Fibroblast of pulmonary artery (primary cell): ENCODE measurements at regions not wholly inside any gene's neighbourhood (a gene's known extent, or its start where the extent isn't known, plus 50 kb on each side); places are given as distances from the start of the nearest gene placed in this dataset.

Experiments
- DNase-seq: peaks from one replicate; pipeline ENCODE4 v3.0.0-alpha.2; 2010; ENCODE audit warnings: low read depth
- H3K4me3 ChIP-seq: replicated peaks from 2 replicates; pipeline ENCODE4 v1.5.1; 2011; ENCODE audit warnings: low read depth, mild to moderate bottlenecking, control low read depth, low read length, moderate library complexity
- TF ChIP-seq, protein P1 (sequence below): IDR thresholded peaks from 2 replicates; pipeline ENCODE4 v1.5.1; 2011; ENCODE audit warnings: mild to moderate bottlenecking, control low read depth, low read length, inconsistent platforms; ENCODE audit errors: missing control alignments

DNA sequence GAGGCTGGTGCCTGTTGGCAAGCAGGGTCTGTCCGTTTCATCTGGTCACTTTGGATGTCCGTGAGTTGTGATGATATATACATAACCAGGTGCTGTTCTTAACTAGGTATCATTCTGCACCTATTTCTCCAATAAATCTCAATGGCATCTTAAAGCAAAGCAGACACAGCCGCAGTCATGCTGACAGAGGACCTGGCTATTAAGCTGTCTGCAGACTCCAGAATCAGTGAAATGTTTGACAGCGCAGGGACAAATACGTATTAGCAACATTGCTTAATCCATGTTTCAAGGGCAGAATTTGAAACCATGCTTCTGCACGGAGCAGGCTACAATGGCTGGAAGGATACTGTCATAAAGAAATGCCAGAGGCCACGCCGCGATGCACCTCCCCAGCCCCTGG lies 414.6 kb downstream of the ZNF516 start:
- DNase-seq: no peak
- H3K4me3 ChIP-seq: no peak overlapping the region
- TF ChIP-seq, protein P1, sequence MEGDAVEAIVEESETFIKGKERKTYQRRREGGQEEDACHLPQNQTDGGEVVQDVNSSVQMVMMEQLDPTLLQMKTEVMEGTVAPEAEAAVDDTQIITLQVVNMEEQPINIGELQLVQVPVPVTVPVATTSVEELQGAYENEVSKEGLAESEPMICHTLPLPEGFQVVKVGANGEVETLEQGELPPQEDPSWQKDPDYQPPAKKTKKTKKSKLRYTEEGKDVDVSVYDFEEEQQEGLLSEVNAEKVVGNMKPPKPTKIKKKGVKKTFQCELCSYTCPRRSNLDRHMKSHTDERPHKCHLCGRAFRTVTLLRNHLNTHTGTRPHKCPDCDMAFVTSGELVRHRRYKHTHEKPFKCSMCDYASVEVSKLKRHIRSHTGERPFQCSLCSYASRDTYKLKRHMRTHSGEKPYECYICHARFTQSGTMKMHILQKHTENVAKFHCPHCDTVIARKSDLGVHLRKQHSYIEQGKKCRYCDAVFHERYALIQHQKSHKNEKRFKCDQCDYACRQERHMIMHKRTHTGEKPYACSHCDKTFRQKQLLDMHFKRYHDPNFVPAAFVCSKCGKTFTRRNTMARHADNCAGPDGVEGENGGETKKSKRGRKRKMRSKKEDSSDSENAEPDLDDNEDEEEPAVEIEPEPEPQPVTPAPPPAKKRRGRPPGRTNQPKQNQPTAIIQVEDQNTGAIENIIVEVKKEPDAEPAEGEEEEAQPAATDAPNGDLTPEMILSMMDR: no peak

DNA sequence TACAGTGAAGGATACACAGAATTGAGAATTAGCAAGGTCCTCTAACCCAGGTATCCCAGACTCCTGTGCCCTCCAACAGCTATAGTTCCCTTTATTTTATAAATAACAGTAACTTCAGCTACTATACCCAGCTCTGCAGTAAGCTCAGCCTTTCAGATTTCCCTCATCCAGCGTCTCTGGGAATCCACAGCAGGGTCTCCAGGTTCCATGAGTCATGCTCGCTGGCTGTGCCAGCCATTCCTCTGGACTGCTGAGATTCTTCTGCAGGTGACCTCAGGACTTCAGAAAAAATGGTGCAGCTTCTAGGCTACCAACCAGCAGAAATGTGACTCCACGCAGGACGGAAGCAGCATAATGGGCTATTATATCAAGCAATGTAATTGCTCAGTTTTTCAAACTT lies 419.3 kb downstream of the ZNF516 start:
- DNase-seq: no peak
- no peak overlapping the region for H3K4me3 ChIP-seq
- TF ChIP-seq, protein P1: no peak

DNA sequence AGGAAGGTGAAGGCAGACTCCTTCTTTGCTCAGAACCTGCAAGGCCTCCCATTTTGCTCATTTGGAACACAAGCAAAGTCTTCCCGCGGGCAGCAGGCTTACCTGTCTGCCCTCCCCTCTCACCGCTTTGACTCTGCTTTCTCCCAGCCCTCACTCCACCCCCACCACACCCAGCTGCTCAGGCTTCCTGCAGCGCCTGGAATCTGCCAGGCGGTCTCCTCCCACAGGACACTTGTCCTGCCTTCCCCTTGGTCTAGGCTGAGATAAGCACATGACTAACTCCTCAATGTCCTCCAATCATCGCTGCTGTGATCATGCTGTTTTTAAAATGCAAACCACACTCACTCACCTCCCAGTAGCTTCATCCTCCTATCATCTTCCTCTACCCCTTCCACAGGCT lies 430.0 kb downstream of the ZNF516 start:
- TF ChIP-seq, protein P1: no peak
- no peak overlapping the region for H3K4me3 ChIP-seq
- DNase-seq: no peak

DNA sequence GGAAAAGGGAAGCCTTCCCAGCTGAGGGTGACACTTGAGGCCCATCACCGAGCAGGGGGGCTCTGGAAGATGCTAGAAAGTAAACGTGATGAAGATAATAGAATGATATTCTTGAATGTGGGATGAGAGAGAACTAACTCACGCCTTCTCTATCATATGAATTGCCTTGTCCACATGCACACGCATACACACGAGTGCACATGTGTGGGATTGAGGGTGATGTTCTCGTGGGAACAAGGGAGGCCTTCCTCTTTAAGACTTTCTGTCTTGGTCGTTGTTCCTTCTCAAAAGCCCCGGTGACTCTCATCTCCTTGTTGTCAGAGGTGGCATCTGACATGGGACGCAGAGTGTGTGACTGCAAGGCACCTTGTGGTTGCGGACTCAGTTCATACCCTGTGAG lies 436.9 kb downstream of the ZNF516 start:
- TF ChIP-seq, protein P1: no peak
- no peak for DNase-seq

DNA sequence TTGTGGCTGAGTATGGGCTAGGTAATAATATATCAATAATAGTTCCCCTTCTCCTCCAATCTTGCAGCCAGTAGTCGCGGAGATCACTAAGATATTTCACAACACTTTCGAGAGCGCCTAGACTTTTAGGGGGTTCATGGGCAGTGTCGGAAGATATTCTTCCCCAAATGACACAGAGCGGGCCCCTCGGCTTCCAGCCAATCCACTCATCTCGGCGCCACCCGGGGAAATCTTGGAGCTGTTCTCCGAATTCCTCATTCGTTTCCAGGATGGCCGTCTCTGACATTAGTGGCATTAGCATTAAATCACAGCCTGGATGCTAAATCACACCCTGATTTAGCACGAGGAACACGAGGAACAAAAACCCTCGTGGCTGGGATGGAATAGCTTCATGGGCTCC lies 437.7 kb downstream of the ZNF516 start:
- TF ChIP-seq, protein P1: no peak
- DNase-seq: no peak
- no peak overlapping the region for H3K4me3 ChIP-seq

More for the DNA sequence above, 436.9 kb downstream of the ZNF516 start:
- no peak overlapping the region for H3K4me3 ChIP-seq

DNA sequence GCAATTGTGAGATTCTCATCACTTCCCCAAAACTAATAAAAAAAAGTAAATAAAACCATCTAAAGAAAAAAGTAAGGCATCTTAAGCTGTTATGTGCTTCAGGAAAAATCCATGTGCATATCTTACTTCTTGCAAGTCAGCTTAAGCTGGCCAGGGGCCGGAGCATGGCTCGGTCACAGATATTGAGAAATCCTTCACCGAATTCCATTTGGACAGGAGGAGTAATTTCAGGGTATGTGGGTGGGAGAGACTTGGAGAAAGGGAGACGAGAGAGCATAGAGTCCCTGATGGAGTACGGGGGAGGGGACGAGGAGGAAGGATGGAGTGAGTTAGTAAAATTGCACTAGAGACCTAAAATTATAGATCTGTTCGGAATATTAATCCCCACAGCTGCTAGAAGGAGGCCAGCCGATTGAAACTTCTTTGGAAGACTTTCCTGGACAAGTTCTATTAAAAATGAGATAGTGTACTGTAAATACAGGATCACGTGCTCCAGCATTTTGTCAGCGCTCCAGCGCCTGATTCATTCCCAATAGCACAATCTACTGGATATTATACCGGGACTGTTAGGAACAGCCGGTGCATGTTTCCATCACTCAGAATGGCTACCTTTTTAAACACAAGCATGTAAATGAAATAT lies 438.5 kb downstream of the ZNF516 start:
- no peak for DNase-seq
- H3K4me3 ChIP-seq: no peak overlapping the region
- TF ChIP-seq, protein P1: no peak

DNA sequence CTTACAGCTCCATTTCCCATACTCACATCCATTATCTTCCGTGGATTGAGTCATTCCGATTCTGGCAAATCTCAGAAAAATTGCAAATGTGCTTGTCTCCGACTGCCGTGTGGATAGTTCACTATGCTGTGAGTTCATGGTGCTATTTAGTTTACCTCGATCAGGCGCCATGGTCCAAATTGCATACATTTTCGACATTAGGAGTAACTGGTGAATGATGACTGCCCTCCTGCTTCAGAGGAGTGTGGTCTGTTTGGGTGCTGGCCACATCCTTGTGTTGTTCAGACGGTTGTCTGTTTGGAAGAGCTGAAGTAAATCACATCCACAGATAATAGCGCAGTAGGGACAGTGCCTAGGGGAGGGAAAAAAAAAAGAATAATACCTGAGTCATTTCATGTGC lies 439.5 kb downstream of the ZNF516 start:
- no peak overlapping the region for H3K4me3 ChIP-seq
- TF ChIP-seq, protein P1: no peak
- DNase-seq: no peak
